ENCODE measurements at regions not wholly inside any gene's neighbourhood (a gene's known extent, or its start where the extent isn't known, plus 50 kb on each side); places are given as distances from the start of the nearest gene placed in this dataset.
"Not testable (repeated sequence)": the region's sequence is repeated elsewhere in the genome, so short reads cannot be mapped to it uniquely, and the experiment has no call there.

DNA sequence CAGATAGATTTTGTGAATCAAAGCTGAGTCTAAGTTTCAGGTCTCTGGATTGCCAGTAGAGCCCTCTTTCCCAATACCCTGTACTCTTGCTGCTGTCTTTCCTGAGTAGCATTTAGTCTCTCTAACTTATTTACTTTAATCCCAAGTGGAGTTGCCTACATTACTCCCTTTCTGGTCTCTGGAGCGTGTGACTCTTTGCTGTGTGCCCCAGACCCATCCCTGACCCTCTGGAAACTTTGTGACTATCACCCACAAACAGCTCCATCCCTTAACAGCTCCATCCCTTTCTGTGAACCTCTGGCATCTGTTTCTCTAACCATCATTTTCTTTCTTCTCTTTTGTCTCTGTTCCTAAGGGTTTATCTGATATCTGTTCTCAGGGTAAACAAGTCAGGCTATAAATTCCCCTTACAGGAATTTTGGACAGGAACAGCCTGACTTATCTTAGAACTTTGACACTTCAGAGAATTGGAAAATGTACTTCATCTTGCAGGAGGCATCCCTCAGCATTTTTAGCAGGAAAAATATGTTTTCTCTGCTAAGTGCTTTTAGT is 1167.1 kb upstream of the SEMA6A start:
- DNase-seq (ENCODE audit: low spot score) (no peak), ATAC-seq (no peak)
- intact Hi-C loops (cut with DNase I): no loop called here

- intact Hi-C loops (cut with DNase I): no loop called here
- ATAC-seq (no peak), DNase-seq (ENCODE audit: low spot score) (no peak)
Observed at GRCh38 chr5:117740268-117740667, 1165.6 kb upstream of the SEMA6A start.

DNA sequence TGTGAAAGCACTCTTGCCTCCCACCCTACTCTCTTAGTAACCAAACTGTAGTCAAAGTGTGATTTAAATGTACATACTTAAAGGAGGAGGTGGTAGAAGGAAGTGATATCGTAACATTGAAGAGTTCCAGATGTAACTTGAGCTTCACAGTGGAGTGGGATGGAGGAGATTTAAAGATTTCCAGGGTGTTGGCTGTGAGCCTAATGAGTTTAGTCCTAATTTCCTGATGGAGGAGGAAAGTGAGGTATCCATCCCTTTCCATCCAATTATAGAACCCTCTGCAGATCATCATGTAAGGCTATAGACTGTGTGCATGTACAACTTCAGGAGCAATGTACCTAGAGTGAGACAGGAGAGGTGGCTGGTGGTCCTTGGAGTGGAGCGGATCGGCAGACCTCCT is 1163.9 kb upstream of the SEMA6A start:
- intact Hi-C loops (cut with DNase I): no loop called here

DNA sequence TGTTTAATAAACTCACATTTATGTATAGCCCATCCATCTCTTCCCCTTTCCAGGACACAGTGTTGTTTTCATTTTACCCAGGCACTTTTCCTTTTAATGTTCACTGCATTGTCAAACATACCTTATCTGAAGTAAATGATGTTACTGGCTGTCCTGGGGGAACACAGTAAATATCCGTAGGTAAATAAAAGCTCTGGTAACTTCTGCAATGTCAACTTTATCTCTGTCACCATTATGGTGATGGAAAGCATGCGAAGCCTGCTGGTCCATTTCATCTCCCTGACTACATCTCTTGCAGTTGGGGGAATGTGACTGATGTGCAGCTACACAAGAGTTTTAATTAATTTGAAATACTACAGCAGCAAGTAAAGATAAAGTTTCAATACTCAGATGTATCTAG is 1162.1 kb upstream of the SEMA6A start:
- ATAC-seq (no peak), DNase-seq (ENCODE audit: low spot score) (no peak)
- intact Hi-C loops (cut with DNase I): no loop called here

More for the DNA sequence above, 1163.9 kb upstream of the SEMA6A start:
- DNase-seq (ENCODE audit: low spot score) (no peak), ATAC-seq (no peak)

- intact Hi-C loops (cut with DNase I): no loop called here
Observed at GRCh38 chr5:117734056-117734455, 1159.4 kb upstream of the SEMA6A start.

DNA sequence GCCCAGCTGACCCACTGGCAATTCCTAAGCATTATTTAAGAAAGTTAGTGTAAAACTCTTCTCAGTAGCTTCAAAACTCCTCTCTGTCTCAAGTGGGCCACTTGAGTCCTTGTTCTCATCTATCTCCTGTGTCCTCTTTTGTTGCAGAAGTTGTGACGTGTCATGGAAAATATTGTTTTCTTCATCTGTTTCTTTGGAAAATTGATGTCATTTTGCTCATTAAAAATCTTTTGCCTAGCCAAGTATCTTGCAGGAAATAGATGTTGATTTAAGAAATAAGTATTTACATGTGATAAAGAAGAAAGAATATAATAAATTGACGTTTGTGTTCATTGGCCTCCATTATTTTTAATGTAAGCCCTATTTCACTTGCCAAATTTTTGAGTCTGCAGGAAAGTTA is 1158.4 kb upstream of the SEMA6A start:
- no peak for ATAC-seq
- intact Hi-C loops (cut with DNase I): no loop called here

More at GRCh38 chr5:117734056-117734455, 1159.4 kb upstream of the SEMA6A start:
- ATAC-seq: no peak
- DNase-seq (ENCODE audit: low spot score): no peak

DNA sequence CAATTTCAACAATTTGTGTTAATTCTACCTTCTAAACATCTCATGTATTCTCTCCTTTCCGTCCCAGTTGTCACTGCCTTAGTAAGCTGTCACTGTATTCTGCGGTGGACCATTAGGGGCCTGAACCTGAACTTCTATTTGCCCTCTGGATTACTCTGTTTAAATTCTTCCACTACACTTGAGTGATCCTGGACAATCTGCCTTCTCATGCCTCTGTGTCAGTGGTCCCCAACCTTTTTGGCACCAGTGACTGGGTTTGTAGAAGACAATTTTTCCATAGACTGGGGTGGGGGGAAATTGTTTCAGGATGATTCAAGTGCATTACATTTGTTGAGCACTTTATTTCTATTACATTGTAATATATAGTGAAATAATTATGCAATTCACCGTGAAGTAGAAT is 1157.6 kb upstream of the SEMA6A start:
- no peak for DNase-seq (ENCODE audit: low spot score)
- intact Hi-C loops (cut with DNase I): no loop called here

More for the DNA sequence above, 1158.4 kb upstream of the SEMA6A start:
- DNase-seq (ENCODE audit: low spot score): no peak

DNA sequence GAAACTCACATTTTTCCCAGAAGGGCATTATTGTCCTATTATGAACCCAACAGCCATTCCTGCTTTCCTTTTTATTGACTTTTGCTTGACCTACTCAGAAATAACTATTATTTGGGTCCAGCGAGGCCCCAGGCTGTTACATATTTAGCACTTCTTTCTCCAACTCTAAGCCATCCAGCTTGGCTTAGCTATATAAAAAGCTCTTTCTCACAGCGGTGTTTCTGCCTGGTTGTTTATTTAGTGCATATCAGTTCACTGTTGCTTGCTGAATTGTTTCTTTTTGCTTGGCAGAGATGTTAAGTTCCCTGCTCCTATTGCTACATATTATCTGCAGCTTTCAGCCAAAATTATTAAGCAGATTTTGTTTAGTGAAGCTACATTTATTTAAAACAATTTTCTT is 1156.8 kb upstream of the SEMA6A start:
- peak; percentile 49 for ATAC-seq
- no peak for DNase-seq (ENCODE audit: low spot score)
- intact Hi-C loops (cut with DNase I): no loop called here

More for the DNA sequence above, 1157.6 kb upstream of the SEMA6A start:
- ATAC-seq: no peak

DNA sequence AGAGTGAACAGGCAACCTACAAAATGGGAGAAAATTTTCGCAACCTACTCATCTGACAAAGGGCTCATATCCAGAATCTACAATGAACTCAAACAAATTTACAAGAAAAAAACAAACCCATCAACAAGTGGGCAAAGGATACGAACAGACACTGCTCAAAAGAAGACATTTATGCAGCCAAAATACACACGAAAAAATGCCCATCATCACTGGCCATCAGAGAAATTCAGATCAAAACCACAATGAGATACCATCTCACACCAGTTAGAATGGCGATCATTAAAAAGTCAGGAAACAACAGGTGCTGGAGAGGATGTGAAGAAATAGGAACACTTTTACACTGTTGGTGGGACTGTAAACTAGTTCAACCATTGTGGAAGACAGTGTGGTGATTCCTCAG is 1146.2 kb upstream of the SEMA6A start:
- DNase-seq (ENCODE audit: low spot score); ATAC-seq; intact Hi-C loops (cut with DNase I): not testable (repeated sequence)

DNA sequence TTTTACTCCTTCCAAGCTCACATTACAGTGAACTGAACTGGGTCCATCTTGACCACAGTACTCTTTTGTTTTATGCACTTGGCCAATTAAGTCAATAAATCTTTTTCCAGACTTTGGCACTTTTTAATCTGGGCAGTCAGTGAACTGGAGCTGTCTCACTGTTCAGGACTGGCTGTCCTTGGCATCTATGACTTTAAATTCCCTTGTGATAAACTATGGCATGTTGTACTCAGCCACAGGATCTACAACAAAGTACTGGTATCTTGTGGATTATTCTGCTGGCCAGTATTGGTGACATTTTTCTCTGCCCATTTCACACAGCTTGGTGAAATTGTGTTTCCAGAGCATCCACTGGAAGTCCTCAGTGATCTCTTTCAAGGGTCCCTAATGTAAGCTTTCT is 1144.8 kb upstream of the SEMA6A start:
- intact Hi-C loops (cut with DNase I): no loop called here
- no peak for ATAC-seq
- no peak for DNase-seq (ENCODE audit: low spot score)

DNA sequence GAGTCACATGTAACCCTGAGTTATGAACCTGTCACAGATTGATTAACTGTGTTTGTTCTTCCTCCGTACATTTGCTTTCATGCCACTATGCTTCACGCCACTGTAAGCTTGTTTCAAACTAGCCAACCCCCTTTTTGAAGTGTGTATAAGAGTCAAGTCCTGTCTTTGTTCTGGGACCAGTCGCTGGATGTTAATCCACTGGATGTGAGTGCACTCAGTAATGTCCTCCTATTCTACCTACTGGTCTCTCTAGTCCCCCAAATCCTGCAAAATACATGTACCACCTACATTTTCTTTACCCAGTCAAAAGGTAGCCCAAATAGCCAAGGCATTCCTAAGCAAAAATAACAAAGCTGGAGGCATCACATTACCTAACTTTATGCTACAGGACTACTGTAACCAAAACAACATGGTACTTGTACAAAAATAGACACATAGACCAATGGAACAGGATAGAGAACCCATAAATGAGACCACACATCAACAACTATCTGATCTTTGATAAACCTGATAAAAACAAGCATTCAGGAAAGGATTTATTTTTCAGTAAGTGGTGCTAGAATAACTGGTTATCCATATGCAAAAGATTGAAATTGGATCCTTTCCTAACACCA is 1139.1 kb upstream of the SEMA6A start:
- intact Hi-C loops (cut with DNase I): no loop called here
- no peak for DNase-seq (ENCODE audit: low spot score)
- no peak for ATAC-seq

DNA sequence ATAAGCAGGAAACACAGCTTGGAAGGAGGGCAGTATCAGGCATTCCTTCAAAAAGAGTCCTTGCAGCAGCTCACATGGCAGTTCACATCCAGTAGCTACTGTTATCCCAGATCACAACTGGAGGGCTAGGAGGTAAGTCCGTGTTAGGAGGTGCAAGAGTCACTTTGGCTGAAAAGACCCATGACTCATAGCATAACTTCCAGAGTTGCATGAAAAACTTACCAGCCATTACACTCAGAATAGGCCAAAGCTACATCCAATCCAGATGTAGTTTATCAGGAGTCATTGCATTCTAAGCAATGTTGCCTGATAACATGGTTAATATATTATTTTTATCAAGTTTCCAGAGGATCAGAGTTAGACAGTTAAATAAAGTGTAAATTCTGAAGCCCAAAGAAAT is 1126.4 kb upstream of the SEMA6A start:
- intact Hi-C loops (cut with DNase I): no loop called here
- DNase-seq (ENCODE audit: low spot score) (no peak), ATAC-seq (no peak)

DNA sequence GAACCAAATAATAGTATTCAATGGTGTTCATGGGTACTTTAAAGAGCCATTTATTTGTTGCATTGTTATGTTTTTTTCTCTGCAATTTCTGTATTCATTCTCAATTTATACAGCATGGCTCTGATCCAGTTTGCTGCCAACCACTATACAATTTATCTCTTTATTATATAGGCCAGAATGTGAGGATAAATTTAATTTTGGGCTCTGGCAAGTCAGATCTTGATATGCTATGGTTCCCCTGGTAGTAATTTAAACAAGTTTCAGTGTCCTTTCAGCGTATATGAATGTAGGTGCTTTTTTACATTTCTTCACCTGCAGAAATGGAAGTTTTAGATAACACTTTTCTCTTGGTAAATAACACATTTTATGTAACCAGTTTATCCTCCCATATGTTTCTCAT is 1118.0 kb upstream of the SEMA6A start:
- intact Hi-C loops (cut with DNase I): no loop called here
- DNase-seq (ENCODE audit: low spot score) (no peak), ATAC-seq (no peak)

GRCh38 chr5:117691081-117691870 is 1116.7 kb upstream of the SEMA6A start:
- intact Hi-C loops (cut with DNase I): no loop called here
- ATAC-seq (no peak), DNase-seq (ENCODE audit: low spot score) (no peak)

DNA sequence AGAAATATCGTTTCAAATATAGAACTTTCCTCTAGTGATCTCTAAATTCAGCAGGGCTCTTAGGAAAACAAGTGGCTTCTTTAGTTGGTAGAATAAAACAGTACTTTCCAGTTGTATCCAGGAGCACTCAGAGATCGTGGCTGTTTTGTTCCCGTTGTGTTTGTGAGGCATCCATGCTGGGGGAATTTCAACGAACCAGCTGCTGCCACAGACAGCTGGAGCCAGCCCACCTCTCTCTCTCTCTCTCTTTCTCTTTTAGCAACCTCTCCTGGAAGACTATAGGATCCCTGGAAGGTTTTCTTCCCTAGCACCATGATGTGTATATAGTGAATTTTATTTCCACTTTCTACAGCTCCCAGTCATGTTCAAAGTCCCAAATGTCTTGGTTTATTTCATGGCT is 1116.0 kb upstream of the SEMA6A start:
- no peak for DNase-seq (ENCODE audit: low spot score)
- no peak for ATAC-seq
- intact Hi-C loops (cut with DNase I): no loop called here

GRCh38 chr5:117686926-117687325 is 1112.3 kb upstream of the SEMA6A start:
- no peak for DNase-seq (ENCODE audit: low spot score)
- intact Hi-C loops (cut with DNase I): no loop called here
- peak; percentile 67 for ATAC-seq

DNA sequence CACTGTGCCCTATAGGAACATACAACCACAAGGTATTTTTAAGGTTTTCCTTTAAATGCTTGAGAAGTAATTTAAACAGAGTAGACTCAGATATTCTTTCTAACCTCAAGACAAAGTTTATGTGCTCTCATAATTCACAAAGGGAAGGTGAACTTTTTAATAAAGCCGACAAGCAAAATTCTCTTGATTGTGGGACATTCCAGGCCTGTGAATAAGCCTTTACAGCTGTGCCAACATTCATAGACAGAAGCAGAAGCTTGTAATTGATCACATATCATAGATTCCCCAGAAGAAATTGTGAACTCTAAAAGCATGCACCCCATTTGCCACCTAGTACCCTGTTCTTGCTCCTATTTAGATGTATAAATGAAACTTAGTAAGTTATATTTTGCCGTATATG is 1107.8 kb upstream of the SEMA6A start:
- ATAC-seq (no peak), DNase-seq (ENCODE audit: low spot score) (no peak)
- intact Hi-C loops (cut with DNase I): no loop called here

GRCh38 chr5:117681431-117682254 is 1107.0 kb upstream of the SEMA6A start:
- intact Hi-C loops (cut with DNase I): no loop called here
- ATAC-seq (no peak), DNase-seq (ENCODE audit: low spot score) (no peak)

DNA sequence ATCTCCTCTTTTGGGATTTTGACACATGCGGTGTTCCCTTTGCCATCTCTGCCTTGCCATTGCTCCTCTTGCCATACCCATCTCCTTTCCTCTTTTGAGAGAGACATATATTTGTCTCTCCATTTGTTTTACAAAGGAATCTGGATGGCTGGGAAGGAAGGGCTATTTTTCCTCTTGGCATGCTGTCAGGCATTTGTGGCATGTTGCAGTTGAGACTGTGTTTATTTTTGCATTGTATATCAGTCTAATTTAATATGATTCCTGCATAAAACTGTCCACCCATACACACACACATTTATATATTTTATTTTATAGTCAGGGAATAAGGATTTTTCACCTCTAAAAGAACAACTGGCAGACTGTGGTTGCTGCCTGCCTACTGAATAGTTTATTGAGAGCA is 1105.8 kb upstream of the SEMA6A start:
- intact Hi-C loops (cut with DNase I): no loop called here
- DNase-seq (ENCODE audit: low spot score): no peak
- ATAC-seq: no peak

- DNase-seq (ENCODE audit: low spot score) (no peak), ATAC-seq (no peak)
- intact Hi-C loops (cut with DNase I): no loop called here
Observed at GRCh38 chr5:117679046-117679445, 1104.4 kb upstream of the SEMA6A start.

Data from sciatic nerve (tissue), 2 donors.